Thoracic aorta (tissue), 2 donors: ENCODE measurements at regions not wholly inside any gene's neighbourhood (a gene's known extent, or its start where the extent isn't known, plus 50 kb on each side); places are given as distances from the start of the nearest gene placed in this dataset.
"Not testable (repeated sequence)": the region's sequence is repeated elsewhere in the genome, so short reads cannot be mapped to it uniquely, and the experiment has no call there.

Source experiments
- ATAC-seq: fragments of 150-250 bp; one replicate; pipeline ENCODE4 v1.8.0; 2017; ENCODE audit warnings: low read depth; ENCODE audit not compliant: insufficient number of reproducible peaks, low FRiP score
- DNase-seq: peaks from one replicate; pipeline ENCODE4 v3.0.0-alpha.2; 2020; ENCODE audit warnings: low spot score
- H3K27ac ChIP-seq, 2 donors: fragments of 200-600 bp; sonication (generic); 1 replicate in 1 of 2; 2 replicates in 1 of 2; pipeline ENCODE4 v1.5.1; 2016; ENCODE audit warnings: mild to moderate bottlenecking in 2 of 2, moderate library complexity in 2 of 2
- H3K27me3 ChIP-seq: fragments of 200-600 bp; sonication (generic); replicated peaks from 2 replicates; pipeline ENCODE4 v1.6.0; 2016; ENCODE audit warnings: mild to moderate bottlenecking; ENCODE audit not compliant: insufficient read depth
- H3K36me3 ChIP-seq: fragments of 200-600 bp; sonication (generic); one replicate; pipeline ENCODE4 v1.5.1; 2016
- H3K4me1 ChIP-seq, 2 donors: fragments of 200-600 bp; sonication (generic); 1 replicate in 1 of 2; 2 replicates in 1 of 2; pipeline versions ENCODE4 v1.5.1 to v1.6.0; 2016; ENCODE audit warnings: low read depth in 2 of 2, mild to moderate bottlenecking in 1 of 2; ENCODE audit not compliant: control insufficient read depth in 1 of 2
- H3K4me3 ChIP-seq: fragments of 200-600 bp; sonication (generic); 2 replicates; pipeline ENCODE4 v1.5.1; 2016; ENCODE audit warnings: mild to moderate bottlenecking
- H3K9me3 ChIP-seq: fragments of 200-600 bp; sonication (generic); 2 replicates; pipeline ENCODE4 v1.5.1; 2016
- TF ChIP-seq, protein P1 (sequence below): fragments of 200-600 bp; sonication (generic); IDR thresholded peaks from one replicate; pipeline ENCODE4 v1.5.1; 2019; ENCODE audit warnings: antibody characterized with exemption

DNA sequence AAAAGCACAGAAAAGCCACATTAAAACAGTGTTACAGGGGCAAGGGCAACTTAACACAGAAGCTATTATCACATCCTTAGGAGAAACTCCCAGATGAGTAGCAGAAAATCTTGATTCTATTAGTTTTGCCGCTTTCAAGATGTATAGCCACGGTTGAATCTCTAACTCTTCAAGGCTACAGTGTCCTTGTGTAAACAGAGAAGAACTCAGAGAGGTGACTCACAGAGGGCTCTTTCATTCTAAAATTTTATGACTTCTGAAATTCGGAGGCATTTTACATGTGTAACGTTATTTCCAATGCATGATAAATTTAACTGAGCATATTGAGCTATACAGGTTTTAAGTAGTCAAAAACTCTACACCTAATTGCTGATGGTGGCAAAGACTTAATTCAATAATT, 846.6 kb downstream of the GBE1 start:
- Histone ChIP-seq H3K27me3 (no peaks in the 10 kb centered on the region), H3K4me3 (no peak overlapping the region), H3K27ac (no peak overlapping the region), H3K4me1 (no peaks in the 10 kb centered on the region), H3K9me3 (no peaks in the 10 kb centered on the region), H3K36me3 (no peaks in the 10 kb centered on the region)
- ATAC-seq (no peak), DNase-seq (no peak)
- TF ChIP-seq, protein P1, sequence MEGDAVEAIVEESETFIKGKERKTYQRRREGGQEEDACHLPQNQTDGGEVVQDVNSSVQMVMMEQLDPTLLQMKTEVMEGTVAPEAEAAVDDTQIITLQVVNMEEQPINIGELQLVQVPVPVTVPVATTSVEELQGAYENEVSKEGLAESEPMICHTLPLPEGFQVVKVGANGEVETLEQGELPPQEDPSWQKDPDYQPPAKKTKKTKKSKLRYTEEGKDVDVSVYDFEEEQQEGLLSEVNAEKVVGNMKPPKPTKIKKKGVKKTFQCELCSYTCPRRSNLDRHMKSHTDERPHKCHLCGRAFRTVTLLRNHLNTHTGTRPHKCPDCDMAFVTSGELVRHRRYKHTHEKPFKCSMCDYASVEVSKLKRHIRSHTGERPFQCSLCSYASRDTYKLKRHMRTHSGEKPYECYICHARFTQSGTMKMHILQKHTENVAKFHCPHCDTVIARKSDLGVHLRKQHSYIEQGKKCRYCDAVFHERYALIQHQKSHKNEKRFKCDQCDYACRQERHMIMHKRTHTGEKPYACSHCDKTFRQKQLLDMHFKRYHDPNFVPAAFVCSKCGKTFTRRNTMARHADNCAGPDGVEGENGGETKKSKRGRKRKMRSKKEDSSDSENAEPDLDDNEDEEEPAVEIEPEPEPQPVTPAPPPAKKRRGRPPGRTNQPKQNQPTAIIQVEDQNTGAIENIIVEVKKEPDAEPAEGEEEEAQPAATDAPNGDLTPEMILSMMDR: no peak

DNA sequence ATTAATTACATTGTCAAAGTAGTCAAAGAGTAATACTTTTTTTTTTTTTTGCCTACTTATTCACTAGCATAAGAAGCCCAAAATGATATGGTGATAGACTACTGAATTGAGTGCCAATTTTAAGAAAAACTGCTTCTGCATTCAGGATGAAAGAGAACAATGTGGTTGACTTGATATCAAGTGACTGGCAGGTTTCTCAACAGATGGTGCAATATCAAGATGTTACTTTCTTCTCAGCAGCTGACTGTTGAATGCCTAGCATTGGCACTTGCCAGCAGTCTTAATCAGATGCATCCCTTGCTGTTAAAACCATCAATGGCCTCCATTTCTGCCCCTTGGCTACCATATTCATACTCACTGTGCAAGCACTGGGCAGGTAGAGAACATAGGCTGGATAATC, 863.2 kb downstream of the GBE1 start:
- TF ChIP-seq, protein P1: no peak
- DNase-seq: no peak
- Histone ChIP-seq H3K4me3 (no peak overlapping the region), H3K4me1 (no peaks in the 10 kb centered on the region), H3K36me3 (no peaks in the 10 kb centered on the region), H3K27ac (no peak overlapping the region), H3K9me3 (no peaks in the 10 kb centered on the region), H3K27me3 (no peaks in the 10 kb centered on the region)
- no peak for ATAC-seq

DNA sequence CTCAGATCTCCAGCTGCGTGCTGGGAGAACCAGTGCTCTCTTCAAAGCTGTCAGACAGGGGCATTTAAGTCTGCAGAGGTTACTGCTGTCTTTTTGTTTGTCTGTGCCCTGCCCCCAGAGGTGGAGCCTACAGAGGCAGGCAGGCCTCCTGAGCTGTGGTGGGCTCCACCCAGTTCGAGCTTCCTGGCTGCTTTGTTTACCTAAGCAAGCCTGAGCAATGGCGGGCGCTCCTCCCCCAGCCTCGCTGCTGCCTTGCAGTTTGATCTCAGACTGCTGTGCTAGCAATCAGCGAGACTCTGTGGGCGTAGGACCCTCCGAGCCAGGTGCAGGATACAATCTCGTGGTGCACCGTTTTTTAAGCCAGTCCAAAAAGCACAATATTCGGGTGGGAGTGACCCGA, 864.4 kb downstream of the GBE1 start:
- not testable (repeated sequence) for H3K9me3 ChIP-seq, H3K27me3 ChIP-seq, DNase-seq, H3K4me1 ChIP-seq, H3K36me3 ChIP-seq, H3K27ac ChIP-seq, H3K4me3 ChIP-seq, ATAC-seq

DNA sequence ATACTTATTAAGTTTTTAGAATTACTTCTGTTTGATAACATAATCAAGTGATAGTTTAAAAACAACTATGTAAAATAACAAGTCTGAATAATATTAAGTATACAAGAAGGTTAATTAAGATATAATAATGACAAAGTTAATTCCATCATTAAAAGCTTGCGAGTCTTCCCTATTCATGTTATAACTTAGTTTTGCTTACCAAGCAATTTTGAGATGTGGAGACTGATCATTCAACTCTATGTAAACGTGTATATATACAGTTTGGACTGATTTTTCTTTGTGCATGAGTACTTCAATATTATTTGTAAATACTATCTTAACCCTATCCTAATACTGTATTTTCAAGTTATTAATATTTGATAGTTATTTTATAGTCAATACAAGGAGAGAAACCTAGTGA, 870.9 kb downstream of the GBE1 start:
- Histone ChIP-seq H3K27me3 (no peaks in the 10 kb centered on the region), H3K4me1 (no peaks in the 10 kb centered on the region), H3K27ac (no peak overlapping the region), H3K4me3 (no peak overlapping the region), H3K36me3 (no peaks in the 10 kb centered on the region), H3K9me3 (no peaks in the 10 kb centered on the region)
- TF ChIP-seq, protein P1: no peak
- ATAC-seq: no peak
- DNase-seq: no peak

DNA sequence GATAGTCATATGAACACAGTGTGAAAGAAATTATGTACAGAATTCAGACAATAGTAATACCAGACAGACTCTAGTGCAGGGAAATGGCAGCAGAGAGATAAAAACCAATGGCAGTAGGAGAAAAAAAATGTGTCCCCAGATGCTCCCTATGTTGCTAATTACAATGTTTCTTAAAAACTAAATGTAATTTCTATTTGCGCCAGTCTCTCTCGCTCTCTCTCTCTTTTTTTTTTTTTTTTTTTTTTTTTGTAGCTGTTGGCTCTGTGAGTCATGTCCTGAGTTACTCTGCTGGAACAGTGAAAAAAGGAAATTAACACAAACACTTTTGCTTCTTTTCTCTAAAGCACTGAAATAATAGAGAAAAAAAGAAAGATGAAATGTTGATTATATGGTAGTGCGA, 871.9 kb downstream of the GBE1 start:
- H3K27me3 ChIP-seq: no peaks in the 10 kb centered on the region
- no peaks in the 10 kb centered on the region for H3K9me3 ChIP-seq
- DNase-seq (no peak), ATAC-seq (no peak)
- TF ChIP-seq, protein P1: no peak
- H3K4me3 ChIP-seq: no peak overlapping the region
- no peak overlapping the region for H3K27ac ChIP-seq
- no peaks in the 10 kb centered on the region for H3K4me1 ChIP-seq
- H3K36me3 ChIP-seq: no peaks in the 10 kb centered on the region

DNA sequence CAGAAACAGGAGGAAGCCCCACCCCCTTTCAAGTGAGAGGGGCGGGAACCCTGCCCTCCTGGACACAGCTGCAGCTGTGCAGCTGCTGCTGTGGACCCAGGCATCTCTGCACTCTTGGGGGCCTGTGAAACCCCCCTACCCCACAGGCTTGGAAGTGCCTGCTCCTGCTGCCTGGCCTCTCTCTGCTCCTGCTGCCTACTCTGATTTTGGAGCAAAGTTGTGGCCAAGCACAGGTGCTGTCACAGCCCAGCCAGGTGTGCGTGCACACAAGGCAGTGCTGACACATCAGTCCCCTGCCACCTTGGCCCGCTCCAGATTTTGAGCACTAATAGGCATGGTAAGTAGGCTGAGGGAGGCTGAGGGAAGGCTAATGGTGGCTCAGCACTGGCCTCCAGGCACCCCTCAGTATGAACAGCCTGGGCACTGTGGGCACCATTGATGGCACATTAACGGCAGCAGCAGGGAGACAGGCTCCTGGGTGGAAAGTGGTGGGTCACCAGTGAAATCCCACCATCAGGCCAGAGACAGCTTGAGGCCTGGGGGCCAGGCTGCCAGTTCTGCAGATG, 890.9 kb downstream of the GBE1 start:
- no peaks in the 10 kb centered on the region for H3K4me1 ChIP-seq
- TF ChIP-seq, protein P1: no peak
- no peak overlapping the region for H3K27ac ChIP-seq
- H3K27me3 ChIP-seq: no peaks in the 10 kb centered on the region
- no peaks in the 10 kb centered on the region for H3K36me3 ChIP-seq
- no peak for DNase-seq
- H3K9me3 ChIP-seq: no peaks in the 10 kb centered on the region
- no peak overlapping the region for H3K4me3 ChIP-seq
- no peak for ATAC-seq
